AG08395 (cell line): ENCODE measurements at regions not wholly inside any gene's neighbourhood (a gene's known extent, or its start where the extent isn't known, plus 50 kb on each side); places are given as distances from the start of the nearest gene placed in this dataset.
"Not testable (repeated sequence)": the region's sequence is repeated elsewhere in the genome, so short reads cannot be mapped to it uniquely, and the experiment has no call there.

Source experiments
- DNase-seq: peaks from one replicate; pipeline ENCODE4 v3.0.0; 2012; ENCODE audit warnings: mixed read lengths, low spot score

- no peak for DNase-seq
Measured at GRCh38 chr6:133051240-133051639, 189.9 kb upstream of the EYA4 start.

- no peak for DNase-seq
Measured at GRCh38 chr6:133052465-133052864, 188.7 kb upstream of the EYA4 start.

DNA sequence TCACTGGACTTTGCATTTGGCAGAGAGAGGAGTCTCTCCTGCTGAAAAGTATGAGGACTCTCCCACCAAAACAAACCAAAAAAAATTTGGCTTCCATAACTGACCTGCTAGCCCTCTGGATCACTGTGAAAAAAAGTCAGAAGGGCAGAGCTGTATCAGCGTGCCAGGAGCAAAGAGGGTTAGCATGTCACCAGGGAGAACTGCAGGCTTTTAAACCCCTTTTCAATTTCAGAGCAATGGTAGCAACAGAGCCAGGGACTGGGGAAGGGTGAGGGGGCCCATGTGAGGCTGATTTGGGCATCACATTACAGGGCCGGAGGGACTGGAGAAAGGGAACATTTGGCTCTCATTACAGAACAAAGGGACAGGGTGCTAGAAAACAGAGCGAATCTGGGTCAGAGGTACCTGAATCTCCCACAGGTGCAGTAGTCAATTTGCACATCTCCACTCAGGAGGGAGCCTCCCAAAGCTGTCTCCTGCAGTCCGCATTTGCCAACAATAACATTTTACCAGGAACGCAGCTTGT is 185.7 kb upstream of the EYA4 start:
- no peak for DNase-seq

- no peak for DNase-seq
Measured at GRCh38 chr6:133057352-133057751, 183.8 kb upstream of the EYA4 start.

DNA sequence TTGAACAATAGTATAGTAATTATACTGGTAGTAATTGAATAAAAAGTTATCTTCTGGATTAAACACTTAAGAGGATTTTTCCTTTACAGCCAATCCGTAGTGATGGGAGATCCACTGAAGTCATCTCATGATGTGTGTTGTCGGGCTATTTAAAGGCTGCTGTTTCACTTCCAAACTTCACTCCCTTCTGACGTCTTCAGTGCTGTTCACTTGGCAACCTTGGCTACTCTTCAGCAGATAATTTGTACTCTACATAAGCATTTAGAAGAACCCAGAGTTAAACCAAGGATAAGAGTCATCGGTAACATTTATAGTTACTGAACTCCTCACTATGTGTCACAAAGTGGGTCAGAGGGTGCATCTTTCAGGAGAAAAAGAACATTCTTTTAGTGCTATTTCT is 179.1 kb upstream of the EYA4 start:
- DNase-seq, result no peak

- no peak for DNase-seq
Measured at GRCh38 chr6:133062696-133063306, 178.4 kb upstream of the EYA4 start.

DNA sequence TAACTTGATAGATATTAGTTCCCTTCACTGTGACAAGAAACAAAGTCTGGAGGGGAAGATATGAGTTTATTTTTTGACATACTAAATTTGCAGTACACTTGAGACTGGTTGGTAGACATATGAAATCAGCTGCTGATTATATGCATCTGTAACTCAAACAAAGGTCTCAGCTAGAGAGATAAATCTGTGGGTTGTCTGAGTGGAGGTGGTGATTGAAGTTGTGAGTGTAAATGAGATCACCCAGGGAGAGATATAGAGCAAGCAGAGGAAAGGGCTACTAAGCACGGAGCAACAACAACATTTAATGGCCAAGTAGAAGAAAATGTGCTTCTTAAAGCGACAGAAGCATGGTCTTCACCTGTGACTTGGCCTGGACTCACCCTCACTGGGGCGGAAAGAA is 173.2 kb upstream of the EYA4 start:
- DNase-seq, result no peak

GRCh38 chr6:133070410-133071043 is 170.6 kb upstream of the EYA4 start:
- no peak for DNase-seq

DNA sequence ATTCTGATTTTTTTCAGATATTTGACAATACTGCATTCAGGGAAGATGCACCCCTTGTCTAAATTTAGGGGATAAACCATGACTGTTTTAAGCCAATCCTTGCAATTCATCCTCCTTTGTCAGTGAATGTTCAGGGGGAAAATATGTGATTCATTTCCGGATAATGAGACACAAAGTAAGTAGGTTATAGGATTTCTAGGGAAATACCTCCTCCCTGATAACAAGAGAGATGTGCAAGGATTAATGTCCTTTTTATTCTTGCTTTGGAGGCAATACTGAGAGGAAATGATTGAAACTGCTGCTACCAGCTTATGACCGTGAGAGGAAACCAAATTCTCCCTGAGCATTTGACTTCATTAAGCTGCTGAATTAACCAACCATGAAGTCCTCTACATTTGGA is 161.3 kb upstream of the EYA4 start:
- DNase-seq, result no peak

DNA sequence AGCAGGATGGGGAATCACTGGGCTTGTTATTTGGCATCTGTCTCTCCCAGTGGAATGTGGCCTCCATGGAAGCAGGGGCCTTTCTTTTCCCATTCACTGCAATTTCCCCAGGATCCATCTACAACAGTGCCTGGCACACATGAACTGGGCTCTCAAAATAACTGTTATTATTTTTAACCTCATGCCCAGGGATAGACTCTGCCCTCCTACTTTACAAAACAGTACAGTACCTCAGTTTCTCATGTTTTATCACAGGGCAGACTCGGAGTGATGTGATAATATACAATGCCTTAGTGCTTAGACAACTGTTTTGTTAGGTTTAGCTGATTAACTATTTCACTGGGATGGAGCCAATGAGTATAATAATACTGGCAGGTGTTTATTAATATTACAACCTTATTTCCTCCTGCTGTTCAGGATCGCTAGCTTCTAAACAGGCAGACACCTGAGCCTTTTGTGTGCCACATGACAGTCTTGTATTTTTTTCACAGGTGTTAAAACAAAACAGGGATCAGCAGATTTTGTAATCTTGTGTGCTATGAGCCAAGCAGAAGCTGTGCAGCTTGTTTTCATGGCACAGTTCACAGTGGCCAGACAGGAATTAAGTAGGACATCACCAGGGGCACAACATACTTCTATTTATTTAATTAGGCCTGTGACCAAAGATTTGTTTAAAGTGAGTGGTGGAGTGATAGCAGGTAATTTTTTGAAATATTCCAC is 157.7 kb upstream of the EYA4 start:
- no peak for DNase-seq

GRCh38 chr6:133085471-133085870 is 155.7 kb upstream of the EYA4 start:
- DNase-seq, result no peak

DNA sequence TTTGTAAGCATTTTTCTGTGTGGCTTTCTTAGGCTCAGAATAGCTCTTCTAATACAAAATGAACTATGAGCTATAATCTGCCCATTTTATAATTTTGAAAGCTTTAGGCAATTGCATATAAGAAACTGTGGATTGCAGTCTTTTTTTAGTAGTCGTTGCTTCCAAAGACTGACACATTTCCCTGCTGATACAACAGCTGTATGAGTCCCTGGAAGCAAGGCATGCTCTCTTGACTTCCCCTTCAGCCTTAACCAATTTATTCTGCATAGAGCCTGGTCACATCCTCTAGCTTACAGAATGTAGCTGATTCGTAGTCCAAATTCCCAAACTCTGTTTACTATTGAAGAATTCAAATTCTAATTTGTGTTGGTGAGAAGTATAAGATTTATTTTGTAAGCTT is 155.3 kb upstream of the EYA4 start:
- DNase-seq, result no peak

- DNase-seq, result no peak
Measured at GRCh38 chr6:133088931-133089695, 152.0 kb upstream of the EYA4 start.

- DNase-seq, result no peak
Measured at GRCh38 chr6:133092199-133092598, 149.0 kb upstream of the EYA4 start.

GRCh38 chr6:133092771-133093170 is 148.4 kb upstream of the EYA4 start:
- DNase-seq, result no peak

GRCh38 chr6:133093211-133093610 is 147.9 kb upstream of the EYA4 start:
- not testable (repeated sequence) for DNase-seq

DNA sequence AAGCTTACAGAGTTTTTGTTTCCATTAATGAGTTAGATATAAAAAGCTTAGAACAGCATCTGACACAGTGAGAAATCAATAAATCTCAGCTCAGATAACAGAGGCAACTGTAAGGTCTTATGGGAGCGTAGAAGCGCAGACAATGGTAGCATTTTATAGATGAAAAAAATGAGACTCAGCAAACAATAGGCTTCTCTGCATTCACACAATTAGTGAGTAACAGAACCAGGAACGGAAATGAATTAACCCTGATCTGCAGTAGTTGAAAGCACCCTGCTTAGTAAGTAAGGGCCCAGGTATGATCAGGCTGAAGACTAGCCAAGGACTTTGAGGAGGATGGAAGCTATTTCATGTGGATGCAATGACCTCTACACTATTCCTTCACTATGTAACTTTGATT is 147.2 kb upstream of the EYA4 start:
- no peak for DNase-seq

DNA sequence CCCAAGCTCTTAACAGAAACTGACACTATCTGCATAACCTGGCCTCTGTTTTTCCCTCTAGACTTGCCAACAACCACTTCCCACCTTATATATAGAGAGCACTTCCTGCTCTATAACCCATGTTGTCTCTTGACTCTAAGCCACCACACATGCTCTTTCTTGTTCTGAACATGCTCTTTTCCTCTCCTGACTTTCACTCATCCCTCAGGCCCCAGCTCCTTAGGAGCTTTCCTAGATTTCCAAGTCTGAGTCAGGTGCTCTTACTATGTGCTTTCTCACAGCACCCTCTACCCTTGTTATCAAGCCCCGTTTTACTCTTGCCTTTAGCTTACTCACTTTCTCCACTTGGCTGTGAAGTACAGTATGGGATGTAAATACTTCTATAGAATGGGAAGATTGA is 143.9 kb upstream of the EYA4 start:
- no peak for DNase-seq

- peak; percentile 2 for DNase-seq
Measured at GRCh38 chr6:133099573-133099972, 141.6 kb upstream of the EYA4 start.

DNA sequence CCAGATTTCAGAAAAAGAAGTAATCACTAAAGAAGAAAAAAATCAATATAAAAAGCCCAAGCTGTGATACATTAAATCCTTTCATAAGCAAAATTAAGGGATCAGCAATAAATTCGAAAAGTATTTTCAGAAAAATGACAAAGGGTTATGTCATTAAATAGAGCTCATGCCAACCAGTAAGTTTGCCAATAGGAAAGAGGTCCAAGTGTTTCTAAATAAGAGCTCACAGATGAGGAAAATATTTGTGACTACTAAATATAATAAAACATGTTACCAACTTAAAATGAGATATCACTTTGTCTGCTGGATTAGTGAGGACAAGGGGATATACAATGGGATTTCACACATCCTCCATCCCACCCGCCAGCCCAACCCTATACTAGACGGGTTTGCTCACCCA is 140.3 kb upstream of the EYA4 start:
- DNase-seq, result no peak

DNA sequence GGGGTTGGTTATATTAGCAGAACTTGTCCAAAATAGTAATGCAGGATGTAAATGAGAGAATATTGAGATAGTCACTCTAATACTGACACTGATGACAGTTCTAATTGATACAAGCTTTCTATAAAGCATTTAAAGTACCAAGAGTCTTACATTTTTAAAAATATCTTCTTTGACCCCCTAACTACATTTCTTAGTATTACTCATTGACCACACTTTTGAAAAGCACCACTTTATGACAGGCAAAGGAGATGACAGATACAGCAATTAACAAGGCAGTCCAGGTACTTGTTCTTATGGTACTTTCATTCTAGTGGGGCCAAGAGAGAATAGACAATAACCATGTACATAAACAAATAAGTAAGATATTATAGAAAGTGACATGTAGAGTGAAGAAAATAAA is 139.4 kb upstream of the EYA4 start:
- DNase-seq, result no peak

DNA sequence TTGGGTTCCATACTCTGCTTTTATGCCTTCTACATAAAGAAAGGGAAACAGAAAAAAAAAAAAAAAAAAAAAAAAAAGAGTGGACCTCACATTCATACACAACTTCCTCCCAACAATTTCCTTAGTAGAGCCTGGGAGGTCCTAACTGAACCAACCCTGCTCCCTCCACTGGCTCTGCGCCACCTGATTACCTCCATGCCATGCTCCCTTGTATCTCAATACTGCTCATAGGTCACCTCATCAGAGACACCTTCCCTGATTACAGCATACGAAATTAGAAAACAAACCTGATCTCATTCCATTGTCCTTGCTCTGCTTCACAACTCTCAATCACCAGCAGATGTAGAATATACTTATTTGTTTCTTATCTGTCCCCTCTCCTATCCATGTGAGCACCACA is 134.2 kb upstream of the EYA4 start:
- DNase-seq, result no peak

GRCh38 chr6:133108419-133108818 is 132.7 kb upstream of the EYA4 start:
- no peak for DNase-seq
